ENCODE measurements at regions not wholly inside any gene's neighbourhood (a gene's known extent, or its start where the extent isn't known, plus 50 kb on each side); places are given as distances from the start of the nearest gene placed in this dataset.
"Not testable (repeated sequence)": the region's sequence is repeated elsewhere in the genome, so short reads cannot be mapped to it uniquely, and the experiment has no call there.

DNA sequence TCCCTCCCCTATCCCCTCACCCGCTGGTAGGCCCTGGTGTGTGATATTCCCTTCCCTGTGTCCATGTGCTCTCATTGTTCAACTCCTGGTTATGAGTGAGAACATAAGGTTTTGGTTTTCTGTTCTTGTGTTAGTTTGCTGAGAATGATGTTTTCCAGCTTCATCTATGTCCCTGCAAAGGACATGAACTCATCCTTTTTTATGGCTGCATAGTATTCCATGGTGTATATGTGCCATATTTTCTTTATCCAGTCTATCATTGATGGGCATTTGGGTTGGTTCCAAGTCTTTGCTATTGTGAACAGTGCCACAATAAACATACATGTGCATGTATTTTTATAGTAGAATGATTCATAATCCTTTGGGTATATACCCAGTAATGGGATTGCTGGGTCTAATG lies 217.8 kb downstream of the TLE3 start:
- FAIRE-seq; H3K9me3 ChIP-seq (ENCODE audit: control insufficient read depth in 2 of 2, insufficient read depth in 1 of 2, low read depth in 1 of 2, low read length in 1 of 2); H3K36me3 ChIP-seq (ENCODE audit: control insufficient read depth in 3 of 3, insufficient read depth in 2 of 3, low read depth in 1 of 3, low read length in 3 of 3); H3K27me3 ChIP-seq (ENCODE audit: control insufficient read depth in 3 of 3, insufficient read depth in 3 of 3, low read length in 3 of 3); H3K4me3 ChIP-seq (ENCODE audit: low read depth in 1 of 3, low read length in 3 of 3); H3K27ac ChIP-seq (ENCODE audit: low read depth in 1 of 3, low read length in 2 of 3); DNase-seq: not testable (repeated sequence)
- peaks cover 0 to 16% (median 0%) of the 10 kb centered on the region in 3 donors for H3K4me1 ChIP-seq (ENCODE audit: control insufficient read depth in 3 of 3, insufficient read depth in 2 of 3, low read depth in 1 of 3, low read length in 2 of 3)
- WGBS, 3 donors, result 91 to 100% (median 95%) methylated on average over 1 of the region's 1 CpG

DNA sequence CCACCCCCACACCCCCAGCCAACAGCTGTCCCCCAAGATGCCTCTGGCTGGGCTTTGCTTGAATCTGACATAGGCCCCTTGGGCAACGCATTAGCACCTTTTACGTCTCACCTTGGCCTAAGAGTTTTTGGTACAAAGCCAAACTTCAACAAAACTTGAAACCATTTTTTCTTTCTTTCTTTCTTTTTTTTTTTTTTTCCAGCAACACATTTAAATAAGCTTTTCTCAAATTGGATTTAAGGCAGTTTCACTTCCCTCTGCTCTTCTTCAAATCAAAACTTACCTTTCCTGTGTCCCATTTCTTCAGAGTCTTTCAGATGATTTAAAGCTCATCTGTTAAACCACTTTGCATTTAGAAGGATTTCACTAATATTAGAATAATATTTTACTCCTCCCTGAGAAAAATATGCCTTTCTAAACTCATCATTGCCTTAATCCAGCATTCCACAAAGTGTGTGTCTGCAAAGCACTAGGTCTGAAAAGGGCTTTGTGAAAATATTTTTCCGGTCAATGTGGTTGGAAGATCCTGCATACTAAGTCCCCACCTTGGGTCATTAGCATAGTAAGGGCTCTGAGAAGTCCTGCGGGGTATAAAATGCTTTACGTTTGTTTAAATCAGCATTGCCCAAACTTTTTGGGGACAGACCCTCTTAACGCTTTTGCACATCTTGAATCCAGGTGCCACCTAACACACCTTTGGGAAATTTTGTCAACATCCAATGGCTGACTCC lies 217.0 kb downstream of the TLE3 start:
- H3K4me1 ChIP-seq (ENCODE audit: control insufficient read depth in 3 of 3, insufficient read depth in 2 of 3, low read depth in 1 of 3, low read length in 2 of 3), result peaks cover 0 to 9% (median 0%) of the 10 kb centered on the region in 3 donors
- DNase-seq (no peak), FAIRE-seq (no peak)
- H3K9me3 ChIP-seq (ENCODE audit: control insufficient read depth in 2 of 2, insufficient read depth in 1 of 2, low read depth in 1 of 2, low read length in 1 of 2), result no peaks in the 10 kb centered on the region
- H3K4me3 ChIP-seq (ENCODE audit: low read depth in 1 of 3, low read length in 3 of 3), result no peak overlapping the region
- no peak overlapping the region for H3K27ac ChIP-seq (ENCODE audit: low read depth in 1 of 3, low read length in 2 of 3)
- H3K36me3 ChIP-seq (ENCODE audit: control insufficient read depth in 3 of 3, insufficient read depth in 2 of 3, low read depth in 1 of 3, low read length in 3 of 3), result no peaks in the 10 kb centered on the region
- WGBS, 3 donors, result 85 to 94% (median 93%) methylated on average over 6 of the region's 6 CpGs
- H3K27me3 ChIP-seq (ENCODE audit: control insufficient read depth in 3 of 3, insufficient read depth in 3 of 3, low read length in 3 of 3), result peaks cover 0 to 2% (median 2%) of the 10 kb centered on the region in 3 donors

DNA sequence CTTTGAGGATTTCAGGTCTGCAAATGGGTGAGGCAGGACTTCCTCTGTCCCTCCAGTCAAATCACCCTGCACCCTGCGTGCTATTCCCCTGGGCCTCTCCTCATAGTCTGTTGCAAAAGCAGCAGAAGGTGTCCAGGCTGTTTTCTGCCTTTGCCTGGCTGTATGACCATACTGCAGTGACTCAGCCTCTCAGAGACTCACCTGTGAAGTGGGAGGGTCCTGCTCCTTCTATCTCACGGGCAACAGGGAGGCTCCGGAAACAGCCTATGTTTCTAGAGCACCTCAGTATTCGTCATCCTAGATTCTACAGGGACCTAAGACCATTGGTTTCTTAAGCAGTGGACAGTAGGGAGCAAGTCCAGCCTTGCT lies 216.4 kb downstream of the TLE3 start:
- DNase-seq, result no peak
- Histone ChIP-seq H3K9me3 (ENCODE audit: control insufficient read depth in 2 of 2, insufficient read depth in 1 of 2, low read depth in 1 of 2, low read length in 1 of 2) (no peaks in the 10 kb centered on the region), H3K27ac (ENCODE audit: low read depth in 1 of 3, low read length in 2 of 3) (no peak overlapping the region), H3K4me1 (ENCODE audit: control insufficient read depth in 3 of 3, insufficient read depth in 2 of 3, low read depth in 1 of 3, low read length in 2 of 3) (peaks cover 0 to 5% (median 0%) of the 10 kb centered on the region in 3 donors), H3K36me3 (ENCODE audit: control insufficient read depth in 3 of 3, insufficient read depth in 2 of 3, low read depth in 1 of 3, low read length in 3 of 3) (no peaks in the 10 kb centered on the region), H3K4me3 (ENCODE audit: low read depth in 1 of 3, low read length in 3 of 3) (no peak overlapping the region), H3K27me3 (ENCODE audit: control insufficient read depth in 3 of 3, insufficient read depth in 3 of 3, low read length in 3 of 3) (peaks cover 0 to 3% (median 2%) of the 10 kb centered on the region in 3 donors)
- FAIRE-seq, result no peak
- WGBS, 3 donors, result 80 to 84% (median 83%) methylated on average over 4 of the region's 4 CpGs

DNA sequence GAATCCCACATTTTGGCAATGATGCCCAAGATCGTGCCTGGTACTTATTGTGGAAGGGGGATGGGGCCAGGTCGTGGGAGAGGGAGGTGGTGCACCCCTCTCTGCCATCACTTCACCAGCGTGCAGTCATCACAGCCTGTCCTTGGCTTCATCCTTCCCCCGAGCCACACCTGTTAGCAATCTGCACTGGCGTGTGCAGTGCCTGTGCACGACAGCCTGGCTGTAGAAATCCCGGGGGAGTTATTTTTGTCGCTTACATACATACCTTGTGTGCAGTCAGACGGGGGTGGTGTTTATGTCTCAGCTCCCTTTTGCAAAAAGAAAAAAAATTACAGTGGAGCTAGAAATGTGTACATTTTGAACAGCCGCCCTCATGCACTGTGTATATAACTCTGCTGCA lies 216.0 kb downstream of the TLE3 start:
- H3K27ac ChIP-seq (ENCODE audit: low read depth in 1 of 3, low read length in 2 of 3), result no peak overlapping the region
- peaks cover 0 to 3% (median 2%) of the 10 kb centered on the region in 3 donors for H3K27me3 ChIP-seq (ENCODE audit: control insufficient read depth in 3 of 3, insufficient read depth in 3 of 3, low read length in 3 of 3)
- no peaks in the 10 kb centered on the region for H3K9me3 ChIP-seq (ENCODE audit: control insufficient read depth in 2 of 2, insufficient read depth in 1 of 2, low read depth in 1 of 2, low read length in 1 of 2)
- H3K4me3 ChIP-seq (ENCODE audit: low read depth in 1 of 3, low read length in 3 of 3), result no peak overlapping the region
- FAIRE-seq (no peak), DNase-seq (no peak)
- no peaks in the 10 kb centered on the region for H3K36me3 ChIP-seq (ENCODE audit: control insufficient read depth in 3 of 3, insufficient read depth in 2 of 3, low read depth in 1 of 3, low read length in 3 of 3)
- peaks cover 0 to 1% (median 0%) of the 10 kb centered on the region in 3 donors for H3K4me1 ChIP-seq (ENCODE audit: control insufficient read depth in 3 of 3, insufficient read depth in 2 of 3, low read depth in 1 of 3, low read length in 2 of 3)
- 66 to 74% (median 66%) methylated on average over 10 of the region's 10 CpGs for WGBS, 3 donors

DNA sequence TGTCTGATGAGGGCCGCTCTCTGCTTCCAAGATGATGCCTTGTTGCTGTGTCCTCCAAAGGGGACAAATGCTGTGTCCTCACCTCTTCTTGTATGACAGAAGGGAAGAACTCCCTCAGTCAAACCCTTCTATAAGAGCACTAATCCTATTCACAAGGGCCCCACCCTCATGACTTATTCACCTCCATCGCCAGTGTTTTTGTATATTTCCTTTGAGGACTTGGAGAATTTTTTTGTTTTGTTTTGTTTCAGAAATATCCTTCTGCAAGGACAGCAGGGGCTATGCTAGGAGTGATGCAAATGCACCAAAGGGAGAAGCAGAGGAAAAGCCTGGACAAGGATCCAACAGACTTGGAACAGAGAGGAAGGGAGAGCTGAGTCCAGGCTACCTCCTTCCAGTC lies 214.4 kb downstream of the TLE3 start:
- H3K4me1 ChIP-seq (ENCODE audit: control insufficient read depth in 3 of 3, insufficient read depth in 2 of 3, low read depth in 1 of 3, low read length in 2 of 3), result no peaks in the 10 kb centered on the region
- no peaks in the 10 kb centered on the region for H3K9me3 ChIP-seq (ENCODE audit: control insufficient read depth in 2 of 2, insufficient read depth in 1 of 2, low read depth in 1 of 2, low read length in 1 of 2)
- H3K27me3 ChIP-seq (ENCODE audit: control insufficient read depth in 3 of 3, insufficient read depth in 3 of 3, low read length in 3 of 3), result peaks cover 0 to 3% (median 2%) of the 10 kb centered on the region in 3 donors
- no peaks in the 10 kb centered on the region for H3K36me3 ChIP-seq (ENCODE audit: control insufficient read depth in 3 of 3, insufficient read depth in 2 of 3, low read depth in 1 of 3, low read length in 3 of 3)
- no peak overlapping the region for H3K27ac ChIP-seq (ENCODE audit: low read depth in 1 of 3, low read length in 2 of 3)
- H3K4me3 ChIP-seq (ENCODE audit: low read depth in 1 of 3, low read length in 3 of 3), result no peak overlapping the region
- WGBS, 3 donors, result 93 to 98% (median 96%) methylated on average over 2 of the region's 2 CpGs
- FAIRE-seq (no peak), DNase-seq (no peak)

DNA sequence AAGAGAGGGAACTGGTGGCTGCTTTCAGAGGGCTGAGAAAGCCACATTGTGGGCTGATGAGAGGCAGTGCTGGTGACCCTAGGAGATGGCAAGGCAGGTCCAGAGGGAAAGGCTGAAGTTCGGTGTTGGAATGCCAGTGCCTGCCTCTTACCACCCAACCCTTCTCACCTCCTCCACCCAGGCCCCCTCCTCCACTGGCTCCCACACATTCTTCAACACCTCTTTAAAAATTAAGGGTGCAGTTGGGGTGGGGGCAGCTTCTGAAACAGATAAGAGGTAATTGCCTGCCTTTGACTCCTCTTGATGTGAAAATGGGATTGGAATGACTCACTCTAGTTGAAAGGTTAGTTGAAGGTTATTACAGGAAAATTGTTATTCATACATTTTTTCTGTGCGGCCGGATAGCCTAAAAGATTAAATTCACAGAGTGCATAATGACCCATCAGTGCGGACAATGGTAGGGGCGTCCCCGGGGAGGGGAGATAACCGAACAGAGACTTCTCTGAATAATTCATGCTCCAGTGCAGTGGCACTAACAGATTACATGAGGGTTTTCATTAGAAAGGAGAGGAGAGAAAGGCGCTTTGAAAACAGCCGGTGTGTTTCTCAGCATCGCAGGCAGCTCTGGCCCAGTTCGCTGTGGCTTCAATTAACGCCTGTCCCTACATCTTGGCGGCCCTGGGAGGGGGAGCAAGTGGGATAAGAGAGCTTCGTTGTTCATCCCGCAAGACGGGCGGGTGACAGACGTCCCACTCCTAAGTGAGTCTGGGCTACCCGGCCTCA lies 212.4 kb downstream of the TLE3 start:
- Histone ChIP-seq H3K4me3 (ENCODE audit: low read depth in 1 of 3, low read length in 3 of 3) (no peak overlapping the region), H3K4me1 (ENCODE audit: control insufficient read depth in 3 of 3, insufficient read depth in 2 of 3, low read depth in 1 of 3, low read length in 2 of 3) (no peaks in the 10 kb centered on the region), H3K9me3 (ENCODE audit: control insufficient read depth in 2 of 2, insufficient read depth in 1 of 2, low read depth in 1 of 2, low read length in 1 of 2) (no peaks in the 10 kb centered on the region), H3K36me3 (ENCODE audit: control insufficient read depth in 3 of 3, insufficient read depth in 2 of 3, low read depth in 1 of 3, low read length in 3 of 3) (no peaks in the 10 kb centered on the region), H3K27ac (ENCODE audit: low read depth in 1 of 3, low read length in 2 of 3) (no peak overlapping the region), H3K27me3 (ENCODE audit: control insufficient read depth in 3 of 3, insufficient read depth in 3 of 3, low read length in 3 of 3) (peaks cover 0 to 3% (median 2%) of the 10 kb centered on the region in 3 donors)
- DNase-seq, result no peak
- WGBS, 3 donors, result 66 to 79% (median 76%) methylated on average over 19 of the region's 19 CpGs
- no peak for FAIRE-seq

DNA sequence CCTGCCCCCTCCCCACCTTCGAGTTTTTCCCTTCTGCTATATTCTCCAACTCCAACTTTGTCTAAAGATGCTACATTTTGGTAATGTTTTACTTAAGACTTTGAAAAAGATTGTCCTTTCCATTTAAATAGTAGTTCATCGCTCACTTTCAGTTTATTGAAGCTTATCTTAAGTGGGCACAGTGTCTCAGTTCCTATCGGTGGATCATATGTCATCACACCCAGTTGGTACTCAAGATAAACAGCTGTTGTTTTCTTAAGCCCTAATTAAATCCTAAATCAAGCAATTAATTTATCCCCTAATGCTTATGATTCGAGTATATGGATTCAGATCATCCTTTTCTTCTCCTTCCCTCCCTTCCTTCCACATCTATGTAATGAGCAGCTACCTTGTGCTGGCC lies 210.7 kb downstream of the TLE3 start:
- DNase-seq, result no peak
- H3K4me1 ChIP-seq (ENCODE audit: control insufficient read depth in 3 of 3, insufficient read depth in 2 of 3, low read depth in 1 of 3, low read length in 2 of 3), result no peaks in the 10 kb centered on the region
- H3K27me3 ChIP-seq (ENCODE audit: control insufficient read depth in 3 of 3, insufficient read depth in 3 of 3, low read length in 3 of 3), result peaks cover 0 to 3% (median 0%) of the 10 kb centered on the region in 3 donors
- no peak overlapping the region for H3K27ac ChIP-seq (ENCODE audit: low read depth in 1 of 3, low read length in 2 of 3)
- H3K4me3 ChIP-seq (ENCODE audit: low read depth in 1 of 3, low read length in 3 of 3), result no peak overlapping the region
- peaks cover 0 to 5% of the 10 kb centered on the region in 2 donors for H3K9me3 ChIP-seq (ENCODE audit: control insufficient read depth in 2 of 2, insufficient read depth in 1 of 2, low read depth in 1 of 2, low read length in 1 of 2)
- 30 to 56% (median 51%) methylated on average over 4 of the region's 4 CpGs for WGBS, 3 donors
- no peak for FAIRE-seq
- no peaks in the 10 kb centered on the region for H3K36me3 ChIP-seq (ENCODE audit: control insufficient read depth in 3 of 3, insufficient read depth in 2 of 3, low read depth in 1 of 3, low read length in 3 of 3)

DNA sequence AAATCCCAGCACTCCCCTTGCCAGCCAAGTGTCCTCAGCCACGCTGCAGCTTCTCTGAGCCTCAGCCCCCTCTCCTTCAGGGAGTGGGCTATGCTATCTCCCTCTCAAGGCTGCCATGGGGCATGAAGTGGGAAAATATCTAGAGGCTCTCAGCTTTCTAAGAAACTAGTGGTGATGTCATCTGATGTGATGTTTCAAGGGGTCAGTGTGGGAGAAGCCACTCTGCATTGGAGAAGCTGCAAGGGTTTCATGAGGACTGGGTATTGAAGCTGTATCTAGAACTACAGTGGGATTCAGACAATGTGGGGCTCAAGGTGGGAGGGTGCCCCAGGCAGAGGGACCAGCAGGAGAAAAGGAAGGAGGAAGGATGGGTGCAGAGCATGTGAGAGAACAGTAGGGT lies 210.2 kb downstream of the TLE3 start:
- Histone ChIP-seq H3K27me3 (ENCODE audit: control insufficient read depth in 3 of 3, insufficient read depth in 3 of 3, low read length in 3 of 3) (peaks cover 0 to 3% (median 0%) of the 10 kb centered on the region in 3 donors), H3K4me3 (ENCODE audit: low read depth in 1 of 3, low read length in 3 of 3) (no peak overlapping the region), H3K9me3 (ENCODE audit: control insufficient read depth in 2 of 2, insufficient read depth in 1 of 2, low read depth in 1 of 2, low read length in 1 of 2) (peaks cover 0 to 5% of the 10 kb centered on the region in 2 donors), H3K36me3 (ENCODE audit: control insufficient read depth in 3 of 3, insufficient read depth in 2 of 3, low read depth in 1 of 3, low read length in 3 of 3) (no peaks in the 10 kb centered on the region), H3K27ac (ENCODE audit: low read depth in 1 of 3, low read length in 2 of 3) (no peak overlapping the region), H3K4me1 (ENCODE audit: control insufficient read depth in 3 of 3, insufficient read depth in 2 of 3, low read depth in 1 of 3, low read length in 2 of 3) (no peaks in the 10 kb centered on the region)
- FAIRE-seq (no peak), DNase-seq (no peak)
- 81 to 95% (median 92%) methylated on average over 1 of the region's 1 CpG for WGBS, 3 donors

All from small intestine (tissue), 7 donors.